ENCODE measurements at regions not wholly inside any gene's neighbourhood (a gene's known extent, or its start where the extent isn't known, plus 50 kb on each side); places are given as distances from the start of the nearest gene placed in this dataset.

DNA sequence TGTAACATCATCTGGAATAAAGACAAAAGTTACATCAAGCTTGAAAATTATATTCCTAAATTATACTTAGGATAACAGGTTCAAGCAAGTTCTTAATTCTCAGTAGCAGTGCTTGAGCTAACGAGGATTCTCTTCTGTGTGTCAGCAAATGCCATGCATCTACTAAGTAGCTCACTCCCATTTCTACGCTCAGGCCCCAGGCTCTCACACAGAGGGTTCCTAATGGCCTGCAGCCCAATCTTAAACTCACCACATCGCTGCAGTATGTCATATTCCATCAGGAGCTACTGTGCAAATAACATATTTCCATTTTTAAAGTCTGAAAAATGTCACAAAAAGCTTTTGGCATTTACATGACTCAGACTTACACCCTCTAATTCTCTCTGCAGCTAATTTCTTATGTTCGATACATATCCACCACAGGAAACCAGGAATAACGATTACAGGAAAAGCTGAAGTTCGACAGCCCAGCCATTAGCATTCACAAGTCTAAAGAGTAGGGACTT lies 474.8 kb downstream of the EFNA5 start:
- TF ChIP-seq RARB (CRISPR knock-in tag; IDR thresholded peaks at IDR 0.05) (no peak), ZFP30 (CRISPR knock-in tag; IDR thresholded peaks at IDR 0.05) (no peak), PPARA (CRISPR knock-in tag; IDR thresholded peaks at IDR 0.05; ENCODE audit: borderline replicate concordance) (no peak), ARNTL (CRISPR knock-in tag; IDR thresholded peaks at IDR 0.05; ENCODE audit: borderline replicate concordance, low read depth) (no peak)
- TF ChIP-seq, protein P1, sequence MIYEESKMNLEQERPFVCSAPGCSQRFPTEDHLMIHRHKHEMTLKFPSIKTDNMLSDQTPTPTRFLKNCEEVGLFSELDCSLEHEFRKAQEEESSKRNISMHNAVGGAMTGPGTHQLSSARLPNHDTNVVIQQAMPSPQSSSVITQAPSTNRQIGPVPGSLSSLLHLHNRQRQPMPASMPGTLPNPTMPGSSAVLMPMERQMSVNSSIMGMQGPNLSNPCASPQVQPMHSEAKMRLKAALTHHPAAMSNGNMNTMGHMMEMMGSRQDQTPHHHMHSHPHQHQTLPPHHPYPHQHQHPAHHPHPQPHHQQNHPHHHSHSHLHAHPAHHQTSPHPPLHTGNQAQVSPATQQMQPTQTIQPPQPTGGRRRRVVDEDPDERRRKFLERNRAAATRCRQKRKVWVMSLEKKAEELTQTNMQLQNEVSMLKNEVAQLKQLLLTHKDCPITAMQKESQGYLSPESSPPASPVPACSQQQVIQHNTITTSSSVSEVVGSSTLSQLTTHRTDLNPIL (CRISPR knock-in tag; IDR thresholded peaks at IDR 0.05; ENCODE audit: low read depth) = no peak
- no peak for ATAC-seq

DNA sequence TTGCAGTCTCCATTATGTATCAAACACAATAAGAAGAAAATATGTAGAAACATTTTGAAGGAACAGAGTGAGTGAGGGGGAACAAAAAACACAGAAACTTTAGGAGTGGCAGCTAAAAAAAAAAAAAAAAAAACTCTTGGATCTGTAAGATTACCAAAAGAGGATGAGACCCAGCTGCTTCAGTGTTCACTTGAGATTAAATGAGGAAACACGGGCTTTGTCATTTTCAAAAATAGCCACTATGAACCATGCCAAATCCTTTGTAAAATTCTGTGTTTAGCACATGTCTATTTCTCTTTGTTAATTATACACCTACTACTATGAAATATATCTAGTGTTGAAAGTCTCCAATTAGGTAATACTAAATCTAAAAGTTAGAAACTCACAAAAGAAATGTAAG lies 485.9 kb downstream of the EFNA5 start:
- no peak for TF ChIP-seq ISL1 (CRISPR knock-in tag; IDR thresholded peaks at IDR 0.05)
- TF ChIP-seq TCF4 (CRISPR knock-in tag; IDR thresholded peaks at IDR 0.05; ENCODE audit: borderline replicate concordance) = no peak
- no peak for TF ChIP-seq ZFP3 (CRISPR knock-in tag; IDR thresholded peaks at IDR 0.05)
- no peak for TF ChIP-seq ZNF8 (CRISPR knock-in tag; IDR thresholded peaks at IDR 0.05)
- no peak for TF ChIP-seq ZNF565 (CRISPR knock-in tag; conservative IDR thresholded peaks at IDR 0.05; ENCODE audit: low read depth)
- TF ChIP-seq ZFP30 (CRISPR knock-in tag; IDR thresholded peaks at IDR 0.05) = no peak

DNA sequence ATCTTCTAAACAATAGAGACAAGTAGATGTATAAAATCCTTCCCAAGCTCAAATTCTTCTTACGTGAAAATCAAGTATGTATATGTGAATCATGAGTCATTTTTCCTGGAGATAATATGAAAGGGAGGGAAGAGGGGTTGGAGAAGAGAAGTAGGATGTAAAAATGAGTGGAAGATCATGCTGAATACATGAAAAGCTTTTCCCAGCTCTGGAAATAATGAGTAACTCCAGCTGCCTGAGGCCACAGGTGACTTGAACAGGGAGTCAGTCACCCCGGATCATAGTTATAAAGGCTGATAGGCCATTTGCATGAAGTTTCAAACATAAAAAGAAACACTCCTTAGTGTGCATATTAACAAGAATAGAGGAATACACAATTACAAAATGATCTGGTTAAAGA lies 486.7 kb downstream of the EFNA5 start:
- TF ChIP-seq ARNTL (CRISPR knock-in tag; IDR thresholded peaks at IDR 0.05; ENCODE audit: borderline replicate concordance, low read depth) (no peak), ZFP3 (CRISPR knock-in tag; IDR thresholded peaks at IDR 0.05) (no peak), ZFP30 (CRISPR knock-in tag; IDR thresholded peaks at IDR 0.05) (no peak), ESRRG (CRISPR knock-in tag; IDR thresholded peaks at IDR 0.05) (no peak), OSR1 (CRISPR knock-in tag; IDR thresholded peaks at IDR 0.05) (no peak), CSDC2 (CRISPR knock-in tag; IDR thresholded peaks at IDR 0.05) (no peak), ISL1 (CRISPR knock-in tag; IDR thresholded peaks at IDR 0.05) (no peak), ZNF8 (CRISPR knock-in tag; IDR thresholded peaks at IDR 0.05) (no peak), SNAI2 (CRISPR knock-in tag; IDR thresholded peaks at IDR 0.05) (no peak), TOX (CRISPR knock-in tag; IDR thresholded peaks at IDR 0.05; ENCODE audit: borderline replicate concordance) (no peak), ZNF565 (CRISPR knock-in tag; conservative IDR thresholded peaks at IDR 0.05; ENCODE audit: low read depth) (no peak)
- TF ChIP-seq, protein P2, sequence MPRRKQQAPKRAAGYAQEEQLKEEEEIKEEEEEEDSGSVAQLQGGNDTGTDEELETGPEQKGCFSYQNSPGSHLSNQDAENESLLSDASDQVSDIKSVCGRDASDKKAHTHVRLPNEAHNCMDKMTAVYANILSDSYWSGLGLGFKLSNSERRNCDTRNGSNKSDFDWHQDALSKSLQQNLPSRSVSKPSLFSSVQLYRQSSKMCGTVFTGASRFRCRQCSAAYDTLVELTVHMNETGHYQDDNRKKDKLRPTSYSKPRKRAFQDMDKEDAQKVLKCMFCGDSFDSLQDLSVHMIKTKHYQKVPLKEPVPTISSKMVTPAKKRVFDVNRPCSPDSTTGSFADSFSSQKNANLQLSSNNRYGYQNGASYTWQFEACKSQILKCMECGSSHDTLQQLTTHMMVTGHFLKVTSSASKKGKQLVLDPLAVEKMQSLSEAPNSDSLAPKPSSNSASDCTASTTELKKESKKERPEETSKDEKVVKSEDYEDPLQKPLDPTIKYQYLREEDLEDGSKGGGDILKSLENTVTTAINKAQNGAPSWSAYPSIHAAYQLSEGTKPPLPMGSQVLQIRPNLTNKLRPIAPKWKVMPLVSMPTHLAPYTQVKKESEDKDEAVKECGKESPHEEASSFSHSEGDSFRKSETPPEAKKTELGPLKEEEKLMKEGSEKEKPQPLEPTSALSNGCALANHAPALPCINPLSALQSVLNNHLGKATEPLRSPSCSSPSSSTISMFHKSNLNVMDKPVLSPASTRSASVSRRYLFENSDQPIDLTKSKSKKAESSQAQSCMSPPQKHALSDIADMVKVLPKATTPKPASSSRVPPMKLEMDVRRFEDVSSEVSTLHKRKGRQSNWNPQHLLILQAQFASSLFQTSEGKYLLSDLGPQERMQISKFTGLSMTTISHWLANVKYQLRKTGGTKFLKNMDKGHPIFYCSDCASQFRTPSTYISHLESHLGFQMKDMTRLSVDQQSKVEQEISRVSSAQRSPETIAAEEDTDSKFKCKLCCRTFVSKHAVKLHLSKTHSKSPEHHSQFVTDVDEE (CRISPR knock-in tag; IDR thresholded peaks at IDR 0.05) = no peak
- TF ChIP-seq, protein P3, sequence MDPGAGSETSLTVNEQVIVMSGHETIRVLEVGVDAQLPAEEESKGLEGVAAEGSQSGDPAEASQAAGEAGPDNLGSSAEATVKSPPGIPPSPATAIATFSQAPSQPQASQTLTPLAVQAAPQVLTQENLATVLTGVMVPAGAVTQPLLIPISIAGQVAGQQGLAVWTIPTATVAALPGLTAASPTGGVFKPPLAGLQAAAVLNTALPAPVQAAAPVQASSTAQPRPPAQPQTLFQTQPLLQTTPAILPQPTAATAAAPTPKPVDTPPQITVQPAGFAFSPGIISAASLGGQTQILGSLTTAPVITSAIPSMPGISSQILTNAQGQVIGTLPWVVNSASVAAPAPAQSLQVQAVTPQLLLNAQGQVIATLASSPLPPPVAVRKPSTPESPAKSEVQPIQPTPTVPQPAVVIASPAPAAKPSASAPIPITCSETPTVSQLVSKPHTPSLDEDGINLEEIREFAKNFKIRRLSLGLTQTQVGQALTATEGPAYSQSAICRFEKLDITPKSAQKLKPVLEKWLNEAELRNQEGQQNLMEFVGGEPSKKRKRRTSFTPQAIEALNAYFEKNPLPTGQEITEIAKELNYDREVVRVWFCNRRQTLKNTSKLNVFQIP (CRISPR knock-in tag; IDR thresholded peaks at IDR 0.05; ENCODE audit: borderline replicate concordance, low read depth) = no peak
- TF ChIP-seq, protein P4, sequence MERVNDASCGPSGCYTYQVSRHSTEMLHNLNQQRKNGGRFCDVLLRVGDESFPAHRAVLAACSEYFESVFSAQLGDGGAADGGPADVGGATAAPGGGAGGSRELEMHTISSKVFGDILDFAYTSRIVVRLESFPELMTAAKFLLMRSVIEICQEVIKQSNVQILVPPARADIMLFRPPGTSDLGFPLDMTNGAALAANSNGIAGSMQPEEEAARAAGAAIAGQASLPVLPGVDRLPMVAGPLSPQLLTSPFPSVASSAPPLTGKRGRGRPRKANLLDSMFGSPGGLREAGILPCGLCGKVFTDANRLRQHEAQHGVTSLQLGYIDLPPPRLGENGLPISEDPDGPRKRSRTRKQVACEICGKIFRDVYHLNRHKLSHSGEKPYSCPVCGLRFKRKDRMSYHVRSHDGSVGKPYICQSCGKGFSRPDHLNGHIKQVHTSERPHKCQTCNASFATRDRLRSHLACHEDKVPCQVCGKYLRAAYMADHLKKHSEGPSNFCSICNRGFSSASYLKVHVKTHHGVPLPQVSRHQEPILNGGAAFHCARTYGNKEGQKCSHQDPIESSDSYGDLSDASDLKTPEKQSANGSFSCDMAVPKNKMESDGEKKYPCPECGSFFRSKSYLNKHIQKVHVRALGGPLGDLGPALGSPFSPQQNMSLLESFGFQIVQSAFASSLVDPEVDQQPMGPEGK (CRISPR knock-in tag; IDR thresholded peaks at IDR 0.05; ENCODE audit: borderline replicate concordance) = no peak
- TF ChIP-seq, protein P5, sequence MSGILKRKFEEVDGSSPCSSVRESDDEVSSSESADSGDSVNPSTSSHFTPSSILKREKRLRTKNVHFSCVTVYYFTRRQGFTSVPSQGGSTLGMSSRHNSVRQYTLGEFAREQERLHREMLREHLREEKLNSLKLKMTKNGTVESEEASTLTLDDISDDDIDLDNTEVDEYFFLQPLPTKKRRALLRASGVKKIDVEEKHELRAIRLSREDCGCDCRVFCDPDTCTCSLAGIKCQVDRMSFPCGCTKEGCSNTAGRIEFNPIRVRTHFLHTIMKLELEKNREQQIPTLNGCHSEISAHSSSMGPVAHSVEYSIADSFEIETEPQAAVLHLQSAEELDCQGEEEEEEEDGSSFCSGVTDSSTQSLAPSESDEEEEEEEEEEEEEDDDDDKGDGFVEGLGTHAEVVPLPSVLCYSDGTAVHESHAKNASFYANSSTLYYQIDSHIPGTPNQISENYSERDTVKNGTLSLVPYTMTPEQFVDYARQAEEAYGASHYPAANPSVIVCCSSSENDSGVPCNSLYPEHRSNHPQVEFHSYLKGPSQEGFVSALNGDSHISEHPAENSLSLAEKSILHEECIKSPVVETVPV (CRISPR knock-in tag; IDR thresholded peaks at IDR 0.05) = no peak

More for the DNA sequence above, 485.9 kb downstream of the EFNA5 start:
- ATAC-seq = no peak

DNA sequence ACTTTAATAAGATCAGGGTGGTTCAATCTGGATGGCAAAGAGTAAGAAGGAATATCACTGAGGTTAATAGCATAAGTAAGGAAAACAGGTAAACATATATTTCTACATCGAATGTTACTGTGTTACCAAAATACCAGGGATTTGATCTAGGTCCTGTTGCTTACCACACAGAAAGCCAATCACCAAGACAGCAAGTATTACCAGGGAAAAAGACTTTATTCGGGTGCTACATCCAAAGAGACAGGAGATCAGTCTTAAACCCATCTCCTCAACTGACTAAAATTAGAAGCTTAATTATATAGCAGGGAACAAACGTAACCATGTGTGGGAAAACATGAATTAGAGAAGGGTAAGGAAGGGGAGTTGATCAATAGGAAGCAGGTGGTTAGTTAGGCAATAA lies 500.1 kb downstream of the EFNA5 start:
- ATAC-seq = no peak
- TF ChIP-seq BACH2 (CRISPR knock-in tag; IDR thresholded peaks at IDR 0.05; ENCODE audit: borderline replicate concordance) (no peak), OSR1 (CRISPR knock-in tag; IDR thresholded peaks at IDR 0.05) (no peak), GLIS3 (CRISPR knock-in tag; IDR thresholded peaks at IDR 0.05) (no peak), ZNF8 (CRISPR knock-in tag; IDR thresholded peaks at IDR 0.05) (no peak), SNAI2 (CRISPR knock-in tag; IDR thresholded peaks at IDR 0.05) (no peak), CSDC2 (CRISPR knock-in tag; IDR thresholded peaks at IDR 0.05) (no peak), ZNF565 (CRISPR knock-in tag; conservative IDR thresholded peaks at IDR 0.05; ENCODE audit: low read depth) (no peak), ZC3H10 (CRISPR knock-in tag; IDR thresholded peaks at IDR 0.05) (no peak), TOX (CRISPR knock-in tag; IDR thresholded peaks at IDR 0.05; ENCODE audit: borderline replicate concordance) (no peak), ZFP3 (CRISPR knock-in tag; IDR thresholded peaks at IDR 0.05) (no peak)
- TF ChIP-seq, protein P1 (CRISPR knock-in tag; IDR thresholded peaks at IDR 0.05; ENCODE audit: low read depth) = no peak

More for the DNA sequence above, 486.7 kb downstream of the EFNA5 start:
- no peak for ATAC-seq
